IMR-90 (cell line): ENCODE measurements at regions not wholly inside any gene's neighbourhood (a gene's known extent, or its start where the extent isn't known, plus 50 kb on each side); places are given as distances from the start of the nearest gene placed in this dataset.

Source experiments
- ATAC-seq: fragments of 200-7000 bp; cut with Tn5 transposase; 2 replicates; pipeline ENCODE4 v1.9.1; 2020; ENCODE audit warnings: low read depth, mild to moderate bottlenecking, moderate library complexity
- BruUV-seq: library from RNA; stranded (reverse); fragments of 400-500 nt; replicated peaks from 2 replicates; lab custom pipeline; 2021; lab: Mats Ljungman, UMichigan
- CTCF ChIA-PET: fragments of 300-600 bp; formaldehyde crosslinking; extraction: SDS; loops from one replicate; lab custom pipeline; 2021; ENCODE audit warnings: antibody characterized with exemption; lab: Yijun Ruan, JAX
- POLR2A ChIA-PET: fragments of 300-600 bp; sonication (Branson Sonifier 250); formaldehyde crosslinking; loops from one replicate; lab custom pipeline; 2022; ENCODE audit warnings: antibody characterized with exemption; ENCODE audit not compliant: unreplicated experiment; lab: Charles Lee
- DNase-seq: peaks from one replicate; pipeline ENCODE4 v3.0.0; 2013
- H2AFZ ChIP-seq: replicated peaks from 2 replicates; pipeline ENCODE3; 2013; ENCODE audit warnings: low read length, mild to moderate bottlenecking; ENCODE audit not compliant: poor library complexity
- H2AK5ac ChIP-seq: 2 replicates; pipeline ENCODE4 v1.6.1; 2013; ENCODE audit warnings: low read depth, low read length, inconsistent platforms
- H2AK9ac ChIP-seq: replicated peaks from 2 replicates; pipeline ENCODE3; 2013; ENCODE audit warnings: mild to moderate bottlenecking, low read depth, low read length, moderate library complexity; ENCODE audit not compliant: poor library complexity
- H2BK120ac ChIP-seq: 2 replicates; pipeline ENCODE4 v1.6.1; 2013; ENCODE audit warnings: low read depth, low read length, inconsistent platforms
- H2BK15ac ChIP-seq: 3 replicates; pipeline ENCODE4 v1.6.1; 2013; ENCODE audit warnings: low read depth, low read length, inconsistent platforms
- H2BK20ac ChIP-seq: 2 replicates; pipeline ENCODE4 v1.6.1; 2013; ENCODE audit warnings: low read depth, mild to moderate bottlenecking, inconsistent platforms, low read length, moderate library complexity
- H2BK5ac ChIP-seq: 2 replicates; pipeline ENCODE4 v1.6.1; 2013; ENCODE audit warnings: mild to moderate bottlenecking, low read depth, low read length, inconsistent platforms; ENCODE audit not compliant: poor library complexity, severe bottlenecking
- H3K14ac ChIP-seq: replicated peaks from 2 replicates; pipeline ENCODE4 v1.6.1; 2013; ENCODE audit warnings: low read depth, low read length, inconsistent platforms
- H3K18ac ChIP-seq: 2 replicates; pipeline ENCODE4 v1.6.1; 2013; ENCODE audit warnings: low read depth, low read length, control low read depth
- H3K23ac ChIP-seq: 2 replicates; pipeline ENCODE4 v1.6.1; 2013; ENCODE audit warnings: low read depth, low read length, inconsistent platforms
- H3K27ac ChIP-seq: 2 replicates; pipeline ENCODE4 v1.5.1; 2013; ENCODE audit warnings: mild to moderate bottlenecking, control low read depth, low read length; ENCODE audit not compliant: insufficient read depth
- H3K27me3 ChIP-seq: 2 replicates; pipeline ENCODE4 v1.6.1; 2013; ENCODE audit warnings: low read length; ENCODE audit not compliant: control insufficient read depth, insufficient read depth
- H3K36me3 ChIP-seq: 2 replicates; pipeline ENCODE4 v1.6.1; 2013; ENCODE audit warnings: low read length, mixed read lengths; ENCODE audit not compliant: control insufficient read depth, insufficient read depth
- H3K4ac ChIP-seq: 2 replicates; pipeline ENCODE4 v1.6.1; 2013; ENCODE audit warnings: low read depth, low read length, inconsistent platforms
- H3K4me1 ChIP-seq: 2 replicates; pipeline ENCODE4 v1.6.1; 2013; ENCODE audit warnings: low read length, mixed read lengths; ENCODE audit not compliant: control insufficient read depth, insufficient read depth
- H3K4me2 ChIP-seq: 2 replicates; pipeline ENCODE4 v1.6.1; 2013; ENCODE audit warnings: low read depth, mild to moderate bottlenecking, control low read depth, low read length, moderate library complexity
- H3K4me3 ChIP-seq: 2 replicates; pipeline ENCODE4 v1.5.1; 2013; ENCODE audit warnings: low read depth, mild to moderate bottlenecking, control low read depth, low read length, moderate library complexity; ENCODE audit not compliant: insufficient read depth
- H3K56ac ChIP-seq: 2 replicates; pipeline ENCODE4 v1.6.1; 2013; ENCODE audit warnings: low read length, inconsistent platforms; ENCODE audit not compliant: insufficient read depth; ENCODE audit errors: extremely low read depth
- H3K79me1 ChIP-seq, 2 experiments: 2 replicates each; pipeline ENCODE4 v1.6.1; 2013; ENCODE audit warnings: low read length in 2 of 2, inconsistent platforms in 1 of 2, low read depth in 1 of 2
- H3K9ac ChIP-seq: 2 replicates; pipeline ENCODE4 v1.6.1; 2013; ENCODE audit warnings: low read depth, low read length, control low read depth
- H3K9me1 ChIP-seq: 2 replicates; pipeline ENCODE4 v1.6.1; 2013; ENCODE audit warnings: low read length, inconsistent platforms; ENCODE audit not compliant: insufficient read depth
- H3K9me3 ChIP-seq: 2 replicates; pipeline ENCODE4 v1.6.1; 2013; ENCODE audit warnings: low read length; ENCODE audit not compliant: control insufficient read depth, insufficient read depth
- H4K20me1 ChIP-seq: 2 replicates; pipeline ENCODE4 v1.6.1; 2013; ENCODE audit warnings: low read length, inconsistent platforms; ENCODE audit not compliant: insufficient read depth
- H4K5ac ChIP-seq: 2 replicates; pipeline ENCODE4 v1.6.1; 2013; ENCODE audit warnings: mild to moderate bottlenecking, low read depth, low read length, control low read depth
- H4K8ac ChIP-seq, 2 experiments: 2 replicates each; pipeline ENCODE4 v1.6.1; 2013; ENCODE audit warnings: low read depth in 2 of 2, low read length in 2 of 2, control low read depth in 1 of 2, inconsistent platforms in 1 of 2
- H4K91ac ChIP-seq: 2 replicates; pipeline ENCODE4 v1.6.1; 2013; ENCODE audit warnings: low read depth, low read length, inconsistent platforms; ENCODE audit not compliant: insufficient read depth
- CEBPB ChIP-seq: IDR thresholded peaks from 2 replicates; pipeline ENCODE4 v1.6.1; 2012; ENCODE audit warnings: low read depth, low read length, improper control_type of control experiment
- MAFK ChIP-seq: IDR thresholded peaks from 2 replicates; pipeline ENCODE4 v1.6.1; 2012; ENCODE audit warnings: low read depth, low read length, improper control_type of control experiment
- MAZ ChIP-seq: IDR thresholded peaks from 2 replicates; pipeline ENCODE4 v1.6.1; 2012; ENCODE audit warnings: low read depth, mild to moderate bottlenecking, low read length, improper control_type of control experiment, moderate library complexity, borderline replicate concordance
- NFE2L2 ChIP-seq: fragments of 150-350 bp; IDR thresholded peaks from 2 replicates; pipeline ENCODE4 v1.6.1; 2016; ENCODE audit warnings: low read depth, mild to moderate bottlenecking, low read length
- POLR2A ChIP-seq: IDR thresholded peaks from 2 replicates; pipeline ENCODE4 v1.6.1; 2012; ENCODE audit warnings: mild to moderate bottlenecking, low read depth, low read length
- WGBS, 2 experiments: methylation state at CpG; one replicate each; pipeline versions ENCODE4 v1.1.5 to v1.1.7; 2013; ENCODE audit warnings: missing lambda C conversion rate in 2 of 2; ENCODE audit not compliant: insufficient read length in 1 of 2; ENCODE audit errors: extremely low coverage in 2 of 2; 5-methylcytosine and 5-hydroxymethylcytosine counted together
- dilution Hi-C: fragments of 300-500 bp; cut with HindIII; formaldehyde crosslinking; loops from one replicate; pipeline ENCODE4 v1.14.3; 2018; ENCODE audit warnings: low sequenced_read_pairs; ENCODE audit not compliant: unreplicated experiment
- in situ Hi-C: fragments of 300-500 bp; cut with MboI; formaldehyde crosslinking; loops from 3 replicates; pipeline ENCODE4 v1.14.3; 2019; ENCODE audit warnings: low sequenced_read_pairs, inconsistent platforms, mixed read lengths
- intact Hi-C: fragments of 100-400 bp; cut with micrococcal nuclease; formaldehyde crosslinking; loops from 2 replicates; pipeline ENCODE4 v1.10.0; 2022

GRCh38 chr3:162329514-162329913, 832.9 kb downstream of the OTOL1 start:
- Histone ChIP-seq H3K27me3 (no peaks in the 10 kb centered on the region), H2BK20ac (no peak overlapping the region), H3K14ac (no peak overlapping the region), H2AK5ac (no peak overlapping the region), H3K4ac (no peak overlapping the region), H3K9me1 (no peaks in the 10 kb centered on the region), H4K8ac (no peak overlapping the region), H3K56ac (no peak overlapping the region), H3K36me3 (no peaks in the 10 kb centered on the region), H3K27ac (no peak overlapping the region), H2BK15ac (no peak overlapping the region), H3K4me1 (no peaks in the 10 kb centered on the region), H2BK120ac (no peak overlapping the region), H3K9ac (no peak overlapping the region), H4K91ac (no peak overlapping the region), H3K9me3 (peaks cover under 1% of the 10 kb centered on the region; the same call in 1 of the 2 replicates), H2AFZ (no peak overlapping the region), H4K5ac (no peak overlapping the region), H3K79me1 (no peaks in the 10 kb centered on the region), H4K20me1 (no peaks in the 10 kb centered on the region), H3K4me2 (no peak overlapping the region), H3K23ac (no peak overlapping the region), H2BK5ac (no peak overlapping the region), H3K18ac (no peak overlapping the region), H2AK9ac (no peak overlapping the region), H3K4me3 (no peak overlapping the region)
- dilution Hi-C loops (no loop called here), intact Hi-C loops (no loop called here), in situ Hi-C loops (no loop called here)
- no TSS peak for BruUV-seq
- TF ChIP-seq CEBPB (no peak), MAZ (no peak), MAFK (peak; percentile 70), POLR2A (no peak), NFE2L2 (0 out of 2 replicates have a peak, but pooled peaks have one; percentile 11)
- CTCF ChIA-PET = no interaction called here
- no CpG with 5 or more reads among the region's 1 CpG for WGBS, 2 experiments
- no peak for DNase-seq
- no peak for ATAC-seq
- POLR2A ChIA-PET = no interaction called here
